Esophagus muscularis mucosa (tissue), 4 donors: ENCODE measurements at regions not wholly inside any gene's neighbourhood (a gene's known extent, or its start where the extent isn't known, plus 50 kb on each side); places are given as distances from the start of the nearest gene placed in this dataset.
"Not testable (repeated sequence)": the region's sequence is repeated elsewhere in the genome, so short reads cannot be mapped to it uniquely, and the experiment has no call there.

Source experiments
- CTCF ChIP-seq, 3 experiments: fragments of 200-600 bp in 2 of 3; fragments of 450-650 bp in 1 of 3; sonication (generic) in 2 of 3; IDR thresholded peaks; one replicate each; pipeline ENCODE4 v1.5.1; 2017 to 2019; ENCODE audit warnings: antibody characterized with exemption in 3 of 3, mild to moderate bottlenecking in 2 of 3, moderate library complexity in 1 of 3
- EP300 ChIP-seq: sonication (generic); formaldehyde crosslinking; IDR thresholded peaks from one replicate; pipeline ENCODE4 v1.6.1; 2017; ENCODE audit warnings: antibody characterized with exemption
- POLR2A ChIP-seq: fragments of 450-650 bp; IDR thresholded peaks from one replicate; pipeline ENCODE4 v1.6.1; 2017; ENCODE audit warnings: antibody characterized with exemption, moderate library complexity, mild to moderate bottlenecking, low read depth
- POLR2AphosphoS5 ChIP-seq, 2 donors: sonication (generic); formaldehyde crosslinking; IDR thresholded peaks; one replicate each; pipeline ENCODE4 v1.6.1; 2017; ENCODE audit warnings: antibody characterized with exemption in 2 of 2

- not testable (repeated sequence) for TF ChIP-seq CTCF (IDR thresholded peaks at IDR 0.05); POLR2A; EP300; POLR2AphosphoS5 (IDR thresholded peaks at IDR 0.05)
These were observed 234.3 kb upstream of the VCX start for GRCh38 chrX:7608625-7609024.
